Stimulated activated CD4-positive, alpha-beta T cell treated with anti-CD3 and anti-CD28 coated beads, Interleukin-15, amount 100 ng/mL, for 1 hour (primary cell): ENCODE measurements at regions not wholly inside any gene's neighbourhood (a gene's known extent, or its start where the extent isn't known, plus 50 kb on each side); places are given as distances from the start of the nearest gene placed in this dataset.
"Not testable (repeated sequence)": the region's sequence is repeated elsewhere in the genome, so short reads cannot be mapped to it uniquely, and the experiment has no call there.

ENCODE experiments used
- DNase-seq, 2 donors: peaks; one replicate each; pipeline ENCODE4 v3.0.0-alpha.2; 2020; ENCODE audit warnings: low read depth in 1 of 2, low spot score in 1 of 2

DNA sequence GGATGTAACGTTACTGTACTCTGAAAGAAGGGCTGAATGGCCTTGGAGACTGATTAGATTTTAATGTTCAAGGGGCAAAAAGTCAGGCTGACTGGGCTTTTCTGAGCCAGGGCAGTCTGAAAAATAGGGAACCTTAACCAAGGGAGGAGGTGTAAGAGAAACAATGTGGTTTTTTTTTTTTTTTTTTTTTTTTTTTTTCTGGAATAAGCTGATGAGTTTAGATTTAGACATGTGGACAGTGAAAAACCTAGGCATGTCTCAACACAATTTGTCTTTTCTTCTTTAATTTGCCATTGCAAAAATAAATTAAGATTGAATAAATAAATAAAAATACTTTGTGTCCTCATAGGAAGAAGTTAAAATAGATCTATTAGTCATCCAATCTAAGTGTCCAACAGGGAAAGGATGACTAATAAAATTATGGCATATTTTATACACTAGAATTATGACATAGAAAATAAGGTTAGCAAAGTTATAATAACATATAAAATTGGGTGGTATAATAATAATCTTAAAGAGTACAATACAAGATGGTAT lies 237.6 kb upstream of the TRIB2 start:
- DNase-seq: no peak

DNA sequence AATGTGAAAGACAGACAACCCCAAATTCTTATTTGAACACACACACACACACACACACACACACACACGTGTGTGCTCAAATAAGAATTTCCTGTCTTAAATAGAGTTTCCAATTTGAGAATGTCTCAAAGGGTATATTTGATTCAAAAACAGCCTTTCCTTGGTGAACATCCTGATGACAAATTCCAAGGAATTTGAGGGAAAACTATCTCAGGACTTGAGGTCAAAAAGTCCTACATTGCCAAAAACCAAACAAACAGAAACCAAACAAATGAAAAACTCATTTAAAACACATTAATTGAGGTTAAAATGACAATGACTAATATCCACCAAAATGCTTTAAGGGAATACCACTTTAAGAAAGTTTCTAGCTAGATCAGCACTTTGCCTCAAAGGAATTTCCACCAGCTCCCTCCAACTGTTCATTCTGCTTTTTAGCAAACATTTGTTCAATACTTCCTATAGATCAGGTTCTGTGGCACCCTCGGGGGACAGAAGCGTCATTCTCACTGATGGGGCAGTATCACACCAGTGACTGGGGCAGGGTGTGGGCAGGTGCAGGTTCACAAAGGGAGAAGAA lies 232.1 kb upstream of the TRIB2 start:
- DNase-seq: no peak

DNA sequence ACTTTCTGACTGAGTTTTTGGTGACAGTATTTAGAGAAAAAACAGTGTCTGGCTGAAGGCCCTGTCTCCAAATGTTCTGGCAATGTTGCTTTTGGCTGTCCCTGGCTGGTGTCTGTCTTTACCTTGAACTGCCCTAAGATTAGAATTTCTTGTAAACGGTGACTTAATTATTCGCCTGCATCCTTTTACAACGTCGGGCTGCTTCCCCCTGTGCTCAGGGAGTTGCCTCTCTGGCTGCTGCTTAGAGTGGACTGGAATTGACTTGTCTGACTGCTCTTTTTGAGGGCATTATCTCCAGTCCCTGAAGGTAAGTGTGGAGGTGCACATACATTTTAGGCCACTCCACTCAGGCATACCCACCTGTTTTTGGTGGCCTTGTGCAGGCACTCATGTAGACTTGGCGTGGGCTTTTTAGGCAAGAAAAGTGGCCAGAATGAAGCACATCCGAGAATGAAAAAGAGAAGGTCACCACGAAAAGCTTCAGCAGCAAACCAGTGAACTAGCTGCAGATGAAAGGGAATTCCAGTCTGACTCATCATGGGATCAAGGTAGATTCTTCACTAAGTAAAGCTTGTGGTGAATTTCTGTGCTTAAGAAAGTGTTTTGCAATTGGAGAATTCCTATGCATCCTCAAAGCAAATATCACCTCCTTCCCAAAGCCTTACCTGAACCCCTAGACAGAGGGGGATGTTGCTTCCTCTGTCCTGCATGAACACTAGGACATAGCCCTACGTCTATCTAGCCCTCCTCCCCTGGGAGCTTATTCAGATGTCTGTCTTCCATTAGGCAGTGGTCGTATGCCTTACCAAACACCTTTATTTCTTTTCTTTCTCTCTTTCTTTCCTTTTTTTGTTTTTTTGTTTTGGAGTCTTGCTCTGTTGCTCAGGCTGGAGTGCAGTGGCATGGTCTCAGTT lies 230.3 kb upstream of the TRIB2 start:
- no peak for DNase-seq

DNA sequence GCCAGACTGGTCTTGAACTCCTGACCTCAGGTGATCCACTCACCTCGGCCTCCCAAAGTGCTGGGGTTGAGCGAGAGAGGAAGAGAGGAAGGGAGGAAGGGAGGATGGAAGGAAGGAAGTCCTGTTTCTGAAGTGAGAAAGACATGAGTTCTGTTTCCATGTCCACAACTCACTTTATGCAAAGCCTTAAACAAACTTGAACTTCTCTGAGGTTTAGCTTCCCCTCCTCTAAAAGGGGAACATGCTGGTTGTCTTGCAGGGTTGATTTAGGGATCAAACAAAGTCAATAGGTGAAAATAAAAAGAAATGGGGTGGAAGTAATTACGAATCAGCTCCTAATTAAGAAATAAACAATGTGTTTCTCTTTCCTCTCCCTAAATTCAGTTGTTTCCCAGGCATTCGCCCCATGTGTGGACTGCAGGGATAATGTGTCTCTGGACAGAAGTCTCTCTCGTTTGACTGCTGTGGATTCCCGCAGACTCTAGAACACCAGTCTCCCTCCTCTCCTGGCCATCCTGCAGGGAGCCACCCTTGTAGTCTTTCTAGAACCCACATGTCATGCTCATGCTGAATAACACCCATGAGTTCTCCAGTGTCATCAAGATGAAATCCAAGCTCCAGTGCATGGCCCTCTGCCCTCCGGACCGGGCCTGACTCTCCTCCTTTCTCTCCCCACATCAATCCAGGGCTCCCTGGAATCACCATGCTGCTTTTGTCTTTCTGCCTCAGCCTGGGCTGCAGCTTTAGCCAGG lies 229.3 kb upstream of the TRIB2 start:
- DNase-seq: no peak

DNA sequence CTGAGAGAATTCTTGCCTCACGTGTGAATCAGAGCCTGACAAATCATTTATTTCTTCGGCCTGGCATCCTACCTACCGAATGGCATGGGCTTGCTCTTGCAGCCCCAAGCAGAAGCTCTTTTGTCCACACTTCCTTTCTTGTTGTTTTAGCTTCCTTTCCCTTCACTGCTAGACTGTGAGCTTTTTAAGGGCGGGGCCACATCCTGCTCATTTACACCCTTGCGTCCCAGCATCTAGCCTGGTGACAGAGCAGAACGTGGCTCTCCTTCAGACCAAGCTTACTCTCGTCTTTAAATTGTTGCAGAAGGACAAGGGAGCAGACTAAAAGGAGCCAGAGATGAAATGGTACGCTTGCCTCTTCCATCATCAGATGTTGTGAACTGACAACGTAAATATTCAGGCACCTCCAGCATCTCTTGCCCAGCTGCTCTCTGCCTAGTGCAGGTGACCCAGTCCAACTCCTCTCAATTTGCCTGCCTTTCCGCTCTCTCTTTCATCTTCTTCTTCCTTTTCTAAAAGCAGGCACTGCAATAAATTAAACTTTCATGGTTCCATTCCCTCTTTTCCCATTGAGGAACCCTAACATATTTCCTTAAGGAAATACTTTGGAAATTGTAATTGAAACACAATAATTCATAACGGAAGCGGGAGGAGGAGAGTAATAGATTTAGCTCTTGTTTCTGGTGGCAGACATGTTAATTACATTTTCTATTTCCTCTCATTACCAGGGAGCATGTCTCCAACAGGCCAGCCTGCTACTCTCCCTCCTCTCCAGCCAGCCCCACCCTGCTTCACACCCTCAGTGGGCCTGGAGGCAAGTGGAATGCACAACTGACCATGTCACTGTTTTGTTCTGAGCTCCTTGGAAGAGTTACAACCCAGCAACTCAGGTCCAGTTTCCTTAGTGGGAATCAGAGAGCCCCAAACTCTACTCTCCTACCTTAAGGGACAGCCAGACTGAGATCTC lies 228.1 kb upstream of the TRIB2 start:
- no peak for DNase-seq

DNA sequence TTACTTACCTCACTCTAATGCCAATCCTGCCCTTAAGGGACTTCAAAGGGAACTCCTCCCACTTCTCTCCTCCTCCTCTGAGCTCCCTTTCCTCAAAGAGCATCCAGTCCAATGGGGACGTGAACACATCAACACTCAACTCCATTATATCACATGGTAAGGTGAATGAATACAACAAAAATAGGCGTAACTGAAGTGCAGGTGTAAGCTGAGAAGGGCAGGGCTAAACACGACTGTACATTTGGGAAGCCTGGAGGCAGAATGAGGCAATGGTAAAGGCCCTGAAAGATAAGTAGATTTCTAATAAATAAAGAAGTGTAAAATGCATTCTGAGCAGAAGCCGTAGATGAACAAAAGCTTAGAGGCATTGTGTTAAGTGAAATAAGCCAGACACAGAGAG lies 226.1 kb upstream of the TRIB2 start:
- no peak for DNase-seq

DNA sequence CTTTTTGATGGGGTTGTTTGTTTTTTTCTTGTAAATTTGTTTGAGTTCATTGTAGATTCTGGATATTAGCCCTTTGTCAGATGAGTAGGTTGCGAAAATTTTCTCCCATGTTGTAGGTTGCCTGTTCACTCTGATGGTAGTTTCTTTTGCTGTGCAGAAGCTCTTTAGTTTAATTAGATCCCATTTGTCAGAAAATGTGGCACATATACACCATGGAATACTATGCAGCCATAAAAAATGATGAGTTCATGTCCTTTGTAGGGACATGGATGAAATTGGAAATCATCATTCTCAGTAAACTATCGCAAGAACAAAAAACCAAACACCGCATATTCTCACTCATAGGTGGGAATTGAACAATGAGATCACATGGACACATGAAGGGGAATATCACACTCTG lies 224.4 kb upstream of the TRIB2 start:
- not testable (repeated sequence) for DNase-seq

DNA sequence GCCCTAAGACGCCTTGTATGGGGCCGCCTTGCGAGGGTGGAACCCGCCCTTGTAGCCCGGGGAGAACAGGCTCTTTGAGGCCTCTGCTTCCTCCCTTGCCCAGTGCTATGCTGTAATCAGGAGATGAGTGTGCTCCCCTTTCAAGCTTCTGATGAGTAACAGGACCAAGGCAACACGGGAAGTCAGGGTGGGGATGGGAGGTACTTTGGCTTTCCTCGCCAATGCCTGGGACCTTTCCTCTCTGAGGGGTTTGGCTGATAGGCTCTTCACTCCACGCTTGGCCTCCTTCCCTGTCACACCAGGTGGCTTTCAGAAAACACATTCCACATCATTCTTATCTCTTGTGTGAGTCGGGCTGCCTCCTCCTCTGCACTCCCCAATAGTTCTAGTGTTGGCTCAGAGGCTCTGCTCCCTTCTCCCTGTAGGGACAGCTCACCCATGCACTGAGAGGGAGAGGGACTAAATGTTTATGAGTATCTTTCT lies 223.7 kb upstream of the TRIB2 start:
- DNase-seq: peak in 1 of 2 donors; percentile 22

DNA sequence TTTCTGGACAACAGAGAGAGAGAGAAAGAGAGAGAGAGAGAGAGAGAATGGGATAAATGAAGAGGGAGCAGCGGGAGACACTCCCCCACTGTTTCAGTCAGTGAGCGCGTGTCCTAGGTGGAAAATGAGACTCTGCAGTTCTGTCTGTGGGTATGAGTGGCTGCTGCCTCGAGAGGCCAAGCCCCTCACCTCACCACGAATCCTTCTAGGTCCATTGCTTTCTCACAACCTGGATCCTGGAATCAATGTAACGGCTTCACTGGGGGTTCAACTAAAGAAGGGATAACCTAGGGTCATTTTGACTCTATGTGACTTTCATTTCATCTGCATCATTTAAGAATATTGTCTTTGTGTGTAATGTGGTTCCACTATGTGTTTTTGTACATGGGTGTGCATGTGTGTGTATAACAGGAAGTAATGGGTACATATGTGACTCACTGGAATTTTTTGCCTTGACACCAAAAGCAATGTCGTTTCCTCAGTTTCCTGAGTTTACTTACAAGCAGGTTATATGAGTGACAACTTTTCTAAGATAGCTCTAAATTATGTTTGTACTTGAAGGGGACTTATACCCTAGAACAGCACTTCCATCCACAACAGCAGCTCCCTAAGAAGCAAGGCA lies 221.4 kb upstream of the TRIB2 start:
- no peak for DNase-seq

DNA sequence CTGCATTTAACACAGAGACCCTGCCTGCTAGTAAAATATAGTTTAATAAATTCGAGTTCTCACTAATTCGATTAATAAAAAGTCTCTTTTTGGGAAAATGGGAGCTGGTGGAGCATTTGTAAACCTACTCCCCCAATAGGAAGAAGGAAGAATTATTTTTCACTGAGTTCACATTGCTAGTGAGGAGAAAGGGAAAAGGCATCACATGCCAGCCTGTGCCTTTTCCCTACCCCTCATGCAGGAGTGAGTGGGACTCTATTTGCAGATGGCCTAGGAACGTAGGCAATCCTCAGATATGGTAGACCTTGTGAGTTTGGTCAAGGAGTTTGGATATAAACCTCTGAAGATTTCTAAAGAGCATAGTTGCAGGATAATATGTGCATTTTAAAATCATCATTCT lies 218.4 kb upstream of the TRIB2 start:
- DNase-seq: no peak

DNA sequence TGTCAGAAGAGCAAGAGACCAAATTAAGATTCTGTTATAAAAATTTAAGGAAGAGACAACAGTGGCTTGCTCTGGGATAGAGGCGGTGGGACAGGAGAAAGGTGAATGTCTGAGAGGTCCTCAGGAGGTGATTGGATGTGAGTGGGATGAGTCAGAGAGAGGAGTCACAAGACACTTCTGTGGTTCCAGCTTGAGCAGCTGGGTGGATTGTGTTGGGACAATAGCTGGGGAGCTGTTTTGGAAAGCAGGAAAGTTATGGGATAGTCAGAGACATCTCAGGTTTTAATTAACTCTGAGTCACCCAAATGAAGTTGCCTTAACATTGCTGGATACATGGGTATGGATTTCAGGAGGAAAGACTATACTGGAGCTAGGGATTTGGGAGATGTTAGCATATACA lies 218.0 kb upstream of the TRIB2 start:
- DNase-seq: no peak

DNA sequence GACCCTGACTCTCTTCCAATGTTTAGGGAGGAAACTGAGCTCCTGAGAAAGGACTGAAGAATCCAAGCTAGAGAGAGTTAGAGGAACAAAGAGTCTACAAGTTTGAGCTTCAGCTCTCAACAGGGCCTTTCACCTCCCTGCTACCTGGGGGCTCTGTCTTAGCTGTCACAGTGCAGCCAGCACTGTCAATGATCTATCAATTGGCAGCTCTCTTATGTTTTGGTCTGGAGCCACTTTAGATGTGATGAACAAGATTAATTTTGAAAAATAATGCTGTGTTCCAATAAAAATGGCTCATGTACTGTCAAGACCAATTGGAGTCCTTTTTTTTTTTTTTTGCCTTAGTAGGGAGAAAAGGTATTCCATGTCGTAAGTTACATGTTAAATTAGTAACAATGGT lies 215.8 kb upstream of the TRIB2 start:
- no peak for DNase-seq

DNA sequence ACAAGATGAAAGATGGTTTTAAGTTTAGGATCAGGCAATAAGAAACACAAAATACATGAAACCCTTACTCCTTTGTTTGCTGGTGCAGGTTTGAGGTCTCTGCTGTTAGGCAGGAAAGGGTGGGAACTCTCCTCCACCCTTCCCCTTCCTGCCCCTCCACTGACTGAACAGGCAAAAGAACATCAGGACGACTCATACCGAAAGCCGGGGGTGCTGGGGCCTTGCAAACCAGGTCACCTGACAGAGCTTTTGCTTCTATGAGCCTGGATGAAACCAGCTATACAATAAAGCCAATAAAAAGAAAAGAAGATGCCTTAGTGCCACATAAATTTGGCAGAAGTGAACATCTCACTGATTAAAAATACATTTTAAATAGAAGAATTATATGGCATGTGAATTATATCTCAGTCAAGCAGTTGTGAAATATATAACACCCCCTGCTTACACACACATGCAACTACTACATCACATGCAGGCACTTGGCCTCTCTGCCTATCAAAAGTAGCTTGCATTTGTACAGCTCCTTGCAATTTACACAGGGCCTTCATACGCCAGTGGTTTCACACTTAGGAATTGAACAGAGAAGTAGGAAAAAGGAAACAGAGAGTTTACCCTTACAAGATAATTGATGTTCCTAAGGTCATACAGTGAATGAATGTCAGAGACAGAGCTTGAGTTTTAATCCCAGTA lies 215.1 kb upstream of the TRIB2 start:
- DNase-seq: peak in 1 of 2 donors; percentile 49

DNA sequence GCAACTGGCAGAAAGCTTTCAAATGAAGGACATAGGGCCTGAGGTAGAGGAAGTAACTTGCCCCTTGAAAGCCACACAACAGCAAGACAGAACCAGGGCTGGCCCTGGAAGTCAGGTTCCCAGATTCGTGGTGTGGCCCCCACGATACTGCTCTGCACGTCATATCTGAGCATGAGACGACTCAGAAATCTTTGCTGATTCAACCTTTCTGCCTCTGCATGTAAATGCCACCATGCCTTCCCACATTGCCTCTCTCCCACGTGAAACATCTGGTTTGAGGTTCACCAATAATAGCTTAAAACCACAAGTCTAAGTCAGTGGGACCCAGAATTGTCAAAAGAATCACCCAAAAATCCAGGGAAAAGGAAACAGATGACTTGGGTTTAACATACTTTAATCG lies 214.0 kb upstream of the TRIB2 start:
- DNase-seq: peak in 1 of 2 donors; percentile 14

DNA sequence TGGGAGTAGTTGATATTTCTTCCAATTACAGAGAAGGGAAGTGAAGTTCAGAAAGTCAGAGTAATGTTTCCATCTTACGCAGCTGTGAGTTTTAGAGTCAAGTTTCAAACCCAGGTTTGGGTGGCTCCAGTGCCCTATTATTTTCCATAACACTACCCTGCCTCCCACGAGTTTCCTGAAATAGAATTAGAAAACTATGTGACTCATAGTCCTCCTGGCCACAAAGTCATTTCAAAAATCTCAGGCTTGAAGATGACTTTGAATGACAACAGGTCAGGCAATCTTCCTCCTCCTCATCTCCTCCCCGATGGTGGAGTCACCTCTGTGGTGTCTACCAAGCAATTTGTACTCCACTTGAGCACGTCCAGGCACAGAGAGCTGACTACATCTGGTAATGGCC lies 212.3 kb upstream of the TRIB2 start:
- no peak for DNase-seq

DNA sequence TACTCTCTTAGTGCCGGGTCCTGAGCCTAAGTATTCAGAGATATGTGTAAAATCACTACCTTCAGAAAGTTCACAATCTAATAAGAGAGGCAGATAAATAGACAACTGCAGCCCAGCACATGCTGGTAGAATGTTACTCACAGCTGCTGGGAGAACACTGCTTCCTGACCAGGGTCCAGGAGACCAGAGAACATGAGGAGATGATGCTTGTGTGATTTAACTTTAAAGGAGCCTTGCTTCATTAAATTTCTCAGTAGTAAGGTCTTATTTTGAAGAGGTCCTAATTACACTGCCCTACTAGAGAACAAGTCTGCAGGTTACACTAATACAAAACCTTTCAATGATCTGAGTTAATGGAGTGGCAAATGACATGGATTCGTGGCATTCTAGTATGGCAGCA lies 209.9 kb upstream of the TRIB2 start:
- no peak for DNase-seq

DNA sequence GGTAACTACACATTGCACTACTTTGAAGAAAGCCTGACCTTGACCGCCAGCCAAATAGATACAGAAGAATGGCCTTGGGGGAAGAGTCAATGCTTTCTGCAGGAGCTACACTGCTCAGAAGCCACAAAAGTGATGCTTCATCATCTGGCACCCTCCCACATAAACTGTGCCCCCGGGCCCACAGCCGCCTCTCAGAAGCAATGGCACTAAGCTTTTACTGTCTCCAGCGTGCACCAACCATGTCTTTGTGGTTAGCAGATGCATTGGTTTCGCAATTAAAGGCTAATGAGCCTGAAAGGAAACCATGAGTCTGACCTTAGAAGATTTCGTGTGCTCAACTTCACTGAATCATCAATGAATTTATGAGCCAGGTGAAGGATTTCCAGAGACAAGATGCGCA lies 209.4 kb upstream of the TRIB2 start:
- peak in 1 of 2 donors; percentile 55 for DNase-seq

DNA sequence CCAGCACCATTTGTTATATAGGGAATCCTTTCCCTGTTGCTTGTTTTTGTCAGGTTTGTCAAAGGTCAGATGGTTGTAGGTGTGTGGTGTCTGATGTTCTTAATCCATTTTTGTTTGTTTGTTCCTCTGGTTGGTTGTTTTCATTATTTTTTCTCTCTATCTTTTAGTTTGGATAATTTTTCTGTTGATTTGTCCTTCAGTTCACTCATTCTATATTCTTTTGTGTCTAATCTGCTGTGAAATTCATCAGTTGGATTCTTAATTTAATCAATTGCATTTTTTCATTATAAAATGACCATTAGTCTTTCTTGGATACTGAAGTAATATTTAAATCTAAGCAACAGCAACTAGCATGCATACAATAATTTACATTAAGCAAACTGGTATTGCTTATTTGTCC lies 206.7 kb upstream of the TRIB2 start:
- DNase-seq: no peak

DNA sequence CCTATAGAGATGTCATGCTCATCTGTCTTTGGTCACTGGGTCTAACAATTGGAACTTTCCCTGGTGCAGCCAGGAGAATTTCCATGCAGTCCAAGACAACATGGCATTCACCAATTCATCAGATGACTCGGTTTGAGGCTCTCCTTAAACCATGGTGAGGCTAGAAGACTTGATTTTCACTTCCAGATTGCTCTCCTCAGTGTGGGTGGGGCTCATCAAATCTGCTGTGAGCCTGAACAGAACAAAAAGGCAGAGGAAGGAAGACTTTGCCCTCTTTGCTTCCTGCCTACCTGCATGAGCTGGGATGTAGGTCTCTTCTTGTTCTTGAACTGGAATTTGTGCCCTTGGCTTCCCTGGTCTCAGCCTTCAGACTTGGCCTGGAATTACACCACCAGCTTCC lies 203.4 kb upstream of the TRIB2 start:
- DNase-seq: no peak
